DMS153 treated with DMSO at 0.1 percent for 48 hours (cell line): ENCODE measurements at regions not wholly inside any gene's neighbourhood (a gene's known extent, or its start where the extent isn't known, plus 50 kb on each side); places are given as distances from the start of the nearest gene placed in this dataset.

Experiments
- DNase-seq: peaks from one replicate; lab custom pipeline; 2025; ENCODE audit not compliant: unreplicated experiment; lab: John Stamatoyannopoulos, UW

DNA sequence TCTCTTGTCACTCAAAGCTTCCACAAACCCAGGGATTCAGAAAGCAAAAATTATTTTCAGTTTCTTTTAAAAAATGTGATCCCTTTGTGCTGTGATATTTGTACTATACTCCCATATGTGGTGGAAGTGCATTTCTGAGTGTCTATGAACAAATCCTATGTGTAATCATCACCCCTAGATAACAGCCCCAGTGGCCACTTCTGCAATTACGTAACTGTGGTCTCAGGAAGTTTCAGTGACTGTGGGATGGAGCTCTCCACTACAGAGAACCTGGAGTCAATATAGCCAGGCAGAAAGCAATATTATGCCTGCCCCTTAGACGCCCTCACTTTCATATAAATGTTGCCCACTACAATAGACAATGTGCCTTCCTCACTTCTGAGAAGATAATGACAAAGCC is 1101.7 kb upstream of the GHITM start:
- no peak for DNase-seq

DNA sequence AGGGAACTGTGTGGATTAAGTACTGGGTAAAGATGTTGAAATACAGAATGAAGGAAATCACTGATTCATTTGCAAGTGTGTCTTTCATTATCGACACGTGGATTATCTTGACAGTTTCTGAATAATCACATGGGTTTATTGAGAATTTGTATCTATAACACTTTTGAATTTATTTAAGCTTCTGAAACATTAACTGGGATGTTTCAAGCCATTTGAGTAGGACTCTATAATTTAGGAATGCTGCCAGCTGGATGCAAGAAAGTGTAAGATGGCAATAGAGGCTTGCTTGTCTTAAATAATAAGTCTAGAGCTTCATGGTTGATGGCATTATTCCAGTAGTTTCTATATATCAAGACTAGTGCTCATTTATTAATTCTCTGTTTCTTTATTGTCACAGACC is 1100.7 kb upstream of the GHITM start:
- no peak for DNase-seq

DNA sequence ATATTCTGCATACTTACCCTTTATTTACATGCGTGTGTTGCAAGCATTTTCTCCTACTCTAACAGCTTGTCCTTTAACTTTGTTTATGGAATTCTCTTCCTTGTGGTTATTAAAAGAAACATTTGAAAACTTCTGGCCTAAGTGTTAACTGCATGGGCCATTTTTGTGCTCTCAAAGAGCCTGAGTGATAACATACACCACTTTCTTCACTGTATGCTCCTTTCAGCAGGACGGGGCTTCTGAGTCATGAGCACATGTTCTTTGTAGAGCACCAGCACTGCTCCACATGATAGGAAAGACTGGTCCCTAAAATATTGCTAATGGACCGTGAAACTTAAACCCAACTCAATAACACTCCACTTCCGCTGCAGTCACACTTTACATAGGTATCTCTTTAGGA is 1093.6 kb upstream of the GHITM start:
- no peak for DNase-seq

DNA sequence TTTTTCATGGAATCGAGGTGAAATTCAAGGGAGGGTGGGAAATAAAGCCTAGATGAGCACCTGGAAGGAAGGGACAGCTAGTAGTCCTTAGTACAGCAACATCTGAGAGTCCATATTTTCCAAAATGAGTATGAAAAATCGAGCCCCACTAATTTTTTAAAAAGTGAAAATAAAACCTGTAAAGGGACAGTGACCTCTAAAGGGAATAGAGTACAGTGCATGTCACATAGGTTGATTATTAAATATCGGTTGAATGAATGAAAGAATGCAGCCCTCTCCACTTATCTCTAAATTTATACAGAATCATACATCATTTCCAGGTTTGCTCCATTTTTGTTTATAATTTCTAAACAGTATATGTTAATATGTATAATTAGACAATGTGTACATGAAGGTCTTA is 1088.5 kb upstream of the GHITM start:
- DNase-seq, result no peak

DNA sequence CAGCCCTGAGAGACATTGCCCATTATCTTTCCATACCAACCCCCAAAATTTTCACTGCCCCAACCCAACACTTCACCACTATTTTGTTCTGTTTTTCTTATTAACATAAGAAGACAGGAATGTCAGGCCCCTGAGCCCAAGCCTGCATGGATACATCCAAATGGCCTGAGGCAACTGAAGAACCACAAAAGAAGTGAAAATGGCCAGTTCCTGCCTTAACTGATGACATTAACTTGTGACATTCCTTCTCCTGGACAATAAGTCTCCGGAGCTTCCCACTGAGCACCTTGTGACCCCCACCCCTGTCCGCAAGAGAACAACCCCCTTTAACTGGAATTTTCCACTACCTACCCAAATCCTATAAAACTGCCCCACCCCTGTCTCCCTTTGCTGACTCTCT is 1076.4 kb upstream of the GHITM start:
- no peak for DNase-seq

DNA sequence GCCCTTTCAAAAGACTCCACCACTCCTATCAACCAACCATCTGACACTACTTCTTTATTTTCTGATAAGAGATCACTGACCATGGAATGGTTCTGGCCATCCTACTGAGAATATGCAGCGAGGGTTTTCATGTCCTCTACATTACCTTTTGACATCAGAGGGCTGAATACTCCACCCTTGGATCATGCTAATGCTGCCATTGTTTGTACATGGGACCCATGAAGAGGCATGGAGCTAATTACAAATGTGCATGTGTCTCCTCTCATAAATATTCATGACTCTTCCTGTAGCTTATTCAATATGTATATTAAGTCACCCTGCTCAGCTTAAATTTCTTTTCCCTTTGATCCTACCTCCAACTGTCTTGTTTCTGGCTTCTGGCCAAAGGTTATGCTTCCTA is 1065.8 kb upstream of the GHITM start:
- no peak for DNase-seq

DNA sequence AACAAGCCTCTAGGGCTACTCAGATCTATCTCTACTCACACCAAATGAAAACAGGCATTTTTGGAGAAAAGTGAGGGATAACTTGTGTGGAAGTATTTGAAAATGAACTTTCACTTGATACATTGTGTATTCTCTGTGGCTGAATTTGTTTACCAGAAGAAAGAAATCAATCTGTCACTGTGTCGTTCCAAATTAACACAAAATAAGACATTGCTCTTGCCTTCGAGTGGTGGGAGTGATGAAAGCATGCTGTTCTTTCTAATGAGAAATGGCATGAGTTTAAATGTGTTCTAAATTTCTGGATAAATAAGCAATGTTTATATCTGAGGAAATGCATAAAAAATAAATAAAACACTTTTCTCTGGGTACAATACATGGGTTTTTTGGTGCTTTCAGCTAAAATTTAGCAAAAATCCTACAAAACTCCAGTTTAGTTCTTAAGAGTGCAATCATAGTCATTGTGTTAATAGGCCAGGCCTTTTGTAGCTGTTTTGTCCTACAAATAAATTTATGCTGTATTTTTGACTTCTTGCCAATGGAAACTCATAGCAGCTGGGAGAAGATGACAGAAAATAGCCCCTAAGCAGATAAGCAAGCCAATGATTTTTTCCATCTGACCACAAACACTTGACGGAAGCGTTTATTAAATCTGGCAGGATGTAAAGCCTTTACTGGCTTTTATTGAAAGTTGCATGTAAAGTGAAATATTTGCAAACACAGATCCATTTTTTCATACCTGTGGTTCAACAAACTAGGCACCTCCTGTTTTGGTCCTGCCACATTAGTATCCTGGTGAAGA is 1064.1 kb upstream of the GHITM start:
- no peak for DNase-seq

DNA sequence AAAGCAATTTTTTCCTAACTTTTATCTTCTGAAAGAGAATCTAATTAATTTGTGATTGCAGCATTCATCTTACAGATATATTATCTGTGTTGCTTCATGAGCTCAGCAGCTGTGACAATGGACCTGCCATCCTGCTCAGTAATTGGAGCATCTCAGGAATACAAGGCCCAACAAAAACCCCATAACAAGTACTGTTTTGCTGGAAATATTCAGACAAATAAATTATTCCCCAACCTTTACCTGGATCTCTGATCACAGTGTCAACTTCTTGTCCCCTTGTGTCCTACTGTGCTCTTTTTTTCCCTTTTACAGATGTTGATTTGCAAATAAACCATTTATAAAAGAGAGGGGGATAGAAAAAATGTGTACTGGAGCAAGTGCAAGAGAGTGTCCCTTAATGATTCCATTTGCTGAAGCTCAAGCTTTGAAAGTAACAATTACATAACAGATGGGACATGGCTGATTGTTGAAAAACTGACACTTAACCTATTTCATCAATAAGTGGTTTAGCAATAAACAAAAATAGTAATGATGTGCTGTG is 1063.4 kb upstream of the GHITM start:
- DNase-seq, result no peak

DNA sequence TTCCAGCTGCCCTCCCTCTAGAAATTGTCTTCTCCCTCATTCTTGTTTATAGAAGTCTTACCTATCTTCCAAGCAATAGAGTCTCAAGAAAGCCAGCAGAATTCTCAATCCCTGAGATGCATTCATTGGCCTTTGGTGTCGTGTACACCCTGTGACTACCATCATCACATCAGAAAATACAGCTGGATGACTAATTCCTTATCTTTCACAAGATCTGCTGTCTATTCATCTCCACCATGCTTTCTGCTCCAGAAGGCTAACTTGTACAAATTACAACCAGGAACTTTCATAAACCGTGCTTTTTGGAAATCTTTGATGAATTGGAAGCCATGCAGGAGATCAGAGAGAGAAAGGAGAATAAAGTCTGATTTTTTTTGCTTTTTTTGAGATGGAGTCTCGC is 1062.9 kb upstream of the GHITM start:
- no peak for DNase-seq

DNA sequence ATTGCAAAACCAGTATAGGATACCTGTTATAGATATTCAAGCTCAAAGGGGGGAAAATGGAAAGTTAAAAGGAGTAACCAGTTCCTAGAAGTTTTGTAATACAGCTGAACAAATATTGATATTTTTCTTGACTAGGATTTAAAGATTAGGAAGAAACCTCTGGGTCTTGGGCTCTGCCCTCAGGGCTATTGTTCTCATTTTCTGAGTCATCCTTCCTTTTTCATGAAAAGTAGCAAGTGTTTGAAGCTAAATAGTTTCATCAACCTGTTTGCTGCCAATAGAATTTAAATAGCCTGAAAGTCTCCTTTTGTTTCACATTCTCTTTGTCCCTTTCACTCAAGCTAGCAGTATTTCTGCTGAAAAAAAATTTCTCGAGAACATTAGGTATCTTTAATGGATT is 1061.1 kb upstream of the GHITM start:
- DNase-seq, result no peak

DNA sequence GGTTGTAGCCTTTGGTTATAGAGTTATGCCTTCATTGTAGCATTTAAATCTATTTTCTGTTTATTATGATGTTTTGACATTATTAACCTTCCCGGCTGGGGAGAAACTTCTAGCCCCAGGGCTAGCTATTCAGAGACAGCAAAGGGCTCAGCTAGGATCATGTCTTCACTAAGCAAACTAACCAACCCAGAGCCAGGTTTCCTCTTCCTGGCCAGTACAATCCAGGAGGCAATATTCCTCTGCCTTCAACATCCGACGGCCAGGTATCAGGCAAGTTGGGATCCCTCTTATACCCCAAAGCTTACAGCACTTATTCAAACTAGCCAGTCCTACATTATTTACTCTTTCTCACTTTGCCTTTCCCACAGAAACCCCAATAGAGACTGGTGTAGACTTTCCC is 1060.7 kb upstream of the GHITM start:
- no peak for DNase-seq

DNA sequence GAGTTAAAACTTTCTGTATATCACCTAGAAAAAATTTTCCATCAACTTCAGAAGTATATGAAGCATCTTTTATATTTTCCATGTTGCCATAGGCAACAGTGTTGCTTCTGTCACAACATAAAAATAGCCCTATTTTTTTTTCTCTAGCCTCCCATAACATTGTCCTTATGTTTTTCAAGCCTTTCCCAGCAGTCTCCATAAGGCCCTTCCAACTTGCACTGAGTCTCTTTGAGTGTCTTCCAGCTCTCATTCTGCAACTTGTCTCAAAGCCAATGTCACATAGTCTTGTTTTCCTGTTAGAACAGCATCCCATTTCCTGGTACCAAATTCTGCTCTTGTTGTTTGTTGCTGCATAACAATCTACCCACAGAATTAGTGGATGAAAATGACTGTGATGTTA is 1055.5 kb upstream of the GHITM start:
- no peak for DNase-seq

DNA sequence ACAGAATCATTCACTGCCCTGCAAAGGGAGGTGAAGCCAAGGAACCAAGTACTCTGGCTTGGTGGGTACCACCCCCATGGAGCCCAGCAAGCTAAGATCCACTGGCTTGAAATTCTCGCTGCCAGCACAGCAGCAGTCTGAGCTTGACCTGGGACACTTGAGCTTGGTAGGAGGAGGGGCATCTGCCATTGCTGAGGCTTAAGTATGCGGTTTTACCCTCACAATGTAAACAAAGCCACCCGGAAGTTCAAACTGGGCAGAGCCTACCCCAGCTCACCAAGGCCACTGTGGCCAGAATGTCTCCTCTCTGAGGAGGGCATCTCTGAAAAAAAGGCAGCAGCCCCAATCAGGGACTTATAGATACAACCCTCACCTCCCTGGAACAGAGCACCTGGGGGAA is 1050.0 kb upstream of the GHITM start:
- no peak for DNase-seq

DNA sequence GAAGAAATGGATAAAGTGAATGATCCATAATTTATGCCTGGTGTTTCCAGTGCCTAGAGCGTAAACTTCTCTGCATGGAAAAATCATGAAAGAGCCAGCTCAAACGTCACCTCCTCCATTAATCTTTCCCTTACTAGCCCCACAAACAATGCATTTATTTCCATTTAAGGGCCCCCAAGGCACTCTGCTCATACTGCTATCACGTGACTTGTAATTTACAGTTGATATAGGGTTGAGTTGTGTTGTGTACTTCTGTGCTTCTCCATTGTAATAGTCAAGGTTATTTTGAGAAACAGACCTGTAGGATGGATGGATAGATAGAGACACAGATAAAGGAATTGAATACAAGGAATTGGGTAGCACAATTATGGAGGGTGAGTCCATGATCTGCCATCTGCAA is 1034.7 kb upstream of the GHITM start:
- no peak for DNase-seq

DNA sequence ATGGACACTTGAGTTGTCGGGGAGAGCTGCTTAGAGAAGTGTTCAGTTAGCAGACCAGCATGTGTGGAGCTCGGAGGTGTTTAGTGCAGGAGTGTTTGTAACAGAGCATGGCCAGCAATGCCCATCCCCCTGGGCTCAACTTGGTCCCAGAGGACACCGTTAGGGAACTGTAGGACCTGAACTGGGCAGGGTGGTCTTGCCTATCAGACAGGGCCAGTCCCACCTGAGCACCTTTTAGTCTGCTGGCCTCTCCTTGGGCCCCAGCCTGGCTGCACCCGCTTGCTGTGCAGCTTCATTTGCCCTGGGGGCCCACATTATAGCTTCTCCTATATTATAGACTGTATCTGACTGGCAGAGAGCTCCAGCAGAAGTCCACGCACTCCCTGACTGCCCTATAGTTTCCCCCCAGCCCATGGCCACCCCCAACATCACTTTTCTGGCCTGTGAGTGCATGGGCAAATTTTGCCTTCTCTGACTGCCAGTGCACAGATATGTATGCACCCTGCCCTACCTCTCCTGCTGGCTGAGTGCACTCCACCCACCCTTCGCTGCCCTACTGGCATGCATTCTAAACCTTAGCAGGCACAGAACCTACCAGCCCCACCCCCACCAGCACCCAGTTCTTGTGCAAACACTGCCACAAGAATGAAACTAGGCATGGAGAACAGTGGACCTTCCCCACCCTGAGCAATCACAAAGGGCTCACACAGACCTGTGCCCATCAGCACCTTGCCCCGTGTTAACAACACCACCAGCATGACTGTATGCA is 1030.6 kb upstream of the GHITM start:
- DNase-seq, result no peak

DNA sequence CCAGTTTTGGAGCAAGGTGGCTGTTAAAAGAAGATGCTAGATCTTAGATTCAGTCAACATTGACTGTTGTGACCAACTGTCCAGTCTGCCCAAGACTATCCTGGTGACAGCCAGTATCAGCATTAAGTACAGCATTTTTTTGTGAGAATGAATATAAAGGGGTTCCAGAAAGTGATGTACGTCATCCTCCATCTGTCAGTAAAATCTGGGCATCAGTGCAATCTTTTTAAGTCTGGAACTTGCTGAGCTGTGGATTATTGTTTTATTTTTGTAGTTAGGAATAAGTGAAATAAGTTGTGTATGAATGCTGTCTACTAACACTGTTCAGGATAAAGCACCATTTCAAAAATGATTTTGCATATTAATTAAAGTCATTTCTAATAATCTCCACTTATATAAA is 1020.0 kb upstream of the GHITM start:
- DNase-seq, result no peak

DNA sequence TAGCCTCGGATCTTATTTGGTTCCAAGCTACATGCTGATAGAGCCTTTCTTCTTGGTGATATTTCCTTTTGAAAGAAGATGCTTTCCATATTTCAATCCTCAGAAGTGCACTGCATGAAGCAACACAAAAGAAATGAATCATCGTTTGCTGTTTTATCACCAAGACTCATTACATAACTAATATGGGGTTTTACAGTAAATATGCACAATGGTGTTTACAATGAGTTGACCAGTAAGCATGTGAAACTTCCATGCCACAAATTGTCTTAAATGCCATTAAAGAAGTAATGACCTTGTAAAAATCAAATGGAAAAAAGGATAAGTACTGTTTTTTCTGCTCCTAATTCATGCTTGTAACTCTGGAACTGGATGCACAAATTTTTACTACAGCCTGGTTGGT is 1017.0 kb upstream of the GHITM start:
- DNase-seq, result no peak

DNA sequence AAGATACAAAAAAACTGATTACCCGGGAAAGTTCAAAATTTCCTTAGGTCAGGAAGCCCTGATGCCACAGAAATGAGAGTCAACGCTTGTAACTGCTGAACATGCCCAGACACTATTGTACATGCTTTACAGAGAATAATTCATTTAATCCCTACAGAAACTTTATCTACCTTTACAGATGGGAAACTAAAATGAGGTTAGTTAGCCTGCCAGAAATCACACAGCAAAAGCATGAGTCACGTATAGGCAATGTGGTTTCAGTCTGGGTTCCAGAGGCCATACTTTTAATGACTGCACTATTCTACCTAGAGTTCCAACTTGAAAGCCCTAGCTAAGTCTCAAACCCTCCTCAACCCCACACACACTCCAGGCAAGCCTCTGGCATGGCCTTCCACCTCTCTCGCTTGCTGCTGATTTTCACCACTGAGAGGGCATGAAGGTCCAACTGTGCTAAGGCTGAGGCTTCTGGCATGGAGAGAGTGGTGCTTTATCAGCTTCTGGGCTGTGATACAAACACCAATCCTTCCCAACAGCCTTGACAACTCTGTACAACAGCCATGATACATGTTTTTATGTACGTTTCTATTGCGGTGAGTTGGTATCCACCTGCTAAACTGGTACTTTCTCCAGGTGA is 1011.2 kb upstream of the GHITM start:
- DNase-seq, result no peak

DNA sequence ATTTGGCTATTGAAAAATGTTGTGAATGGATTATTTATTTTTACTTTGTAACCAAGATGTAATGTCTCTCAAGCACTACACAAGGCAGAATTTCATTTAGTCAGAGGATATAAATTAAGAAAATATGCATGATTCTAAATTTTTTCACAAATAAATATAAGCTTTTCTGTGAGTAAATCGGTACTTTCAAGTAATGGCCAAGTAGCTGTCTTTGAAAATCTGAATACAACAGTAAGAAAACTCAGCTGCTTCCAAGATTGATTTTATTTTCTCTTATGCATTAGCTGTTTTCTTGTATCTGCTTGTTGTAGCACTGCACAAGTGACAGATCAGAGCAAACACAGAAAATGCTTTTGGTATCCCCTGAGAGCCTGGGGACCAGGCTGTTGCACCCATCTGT is 998.5 kb upstream of the GHITM start:
- DNase-seq, result no peak

DNA sequence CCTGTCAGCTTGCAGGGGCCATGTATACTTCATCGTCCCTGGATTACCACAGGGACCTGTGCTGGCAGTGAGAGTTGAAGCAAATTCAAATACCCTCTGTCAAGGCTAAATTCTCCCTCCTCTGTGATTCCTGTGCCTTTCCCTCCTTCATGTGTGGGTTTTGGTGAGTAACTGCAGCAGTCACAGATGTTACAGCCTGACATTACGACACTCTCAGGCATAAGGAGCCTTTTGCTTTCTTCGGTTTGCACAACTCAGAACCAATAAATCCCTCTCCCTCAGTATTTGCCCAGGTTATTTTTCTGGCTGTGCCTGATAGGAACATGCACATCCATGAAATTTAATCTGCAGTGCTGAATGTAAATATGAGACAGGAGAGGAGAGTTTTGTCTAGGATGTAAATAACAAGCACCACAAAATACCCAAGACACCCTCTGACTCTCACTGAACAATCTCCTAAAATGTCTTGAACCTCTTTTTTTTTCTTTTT is 997.2 kb upstream of the GHITM start:
- no peak for DNase-seq

DNA sequence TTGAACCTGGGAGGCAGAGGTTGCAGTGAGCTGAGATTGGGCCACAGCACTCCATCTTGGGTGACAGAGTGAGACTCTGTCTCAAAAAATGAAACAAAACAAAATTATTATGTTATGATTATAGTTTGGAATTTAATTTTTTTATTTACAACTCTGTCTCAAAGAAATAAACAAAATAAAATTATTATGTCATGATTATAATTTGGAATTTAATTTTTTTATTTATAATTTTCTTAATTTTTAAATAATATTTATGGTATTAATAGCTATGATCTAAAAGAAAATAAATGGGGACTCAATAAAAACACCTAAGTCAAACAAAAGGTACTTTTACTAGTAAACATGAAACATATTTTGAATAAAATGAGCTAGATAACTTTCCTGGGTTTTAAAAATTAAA is 994.8 kb upstream of the GHITM start:
- DNase-seq, result no peak

DNA sequence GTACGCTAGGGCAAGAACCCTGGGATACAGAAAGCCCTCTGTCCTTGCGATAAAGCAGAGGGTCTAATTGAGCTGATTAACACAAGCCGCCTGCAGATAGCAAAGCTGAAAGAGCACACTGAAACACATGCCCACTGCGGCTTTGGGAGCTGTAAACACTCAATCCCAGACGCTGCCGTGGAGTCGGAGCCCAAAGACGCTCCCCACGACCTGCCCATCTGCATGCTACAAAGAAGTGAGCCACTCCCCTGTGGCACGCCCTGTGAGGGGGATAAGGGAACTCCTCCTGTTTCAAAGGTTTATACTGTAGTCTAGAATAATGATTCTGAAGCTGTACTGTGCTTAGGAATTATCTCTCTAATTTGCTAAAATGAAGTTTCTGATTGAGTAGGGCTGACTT is 985.6 kb upstream of the GHITM start:
- no peak for DNase-seq
